ENCODE measurements at regions not wholly inside any gene's neighbourhood (a gene's known extent, or its start where the extent isn't known, plus 50 kb on each side); places are given as distances from the start of the nearest gene placed in this dataset.
"Not testable (repeated sequence)": the region's sequence is repeated elsewhere in the genome, so short reads cannot be mapped to it uniquely, and the experiment has no call there.

GRCh38 chr7:114082642-114083165 is 163.9 kb upstream of the PPP1R3A start:
- peaks cover 81% of the 10 kb centered on the region for H3K27me3 Mint-ChIP-seq (ENCODE audit: low read depth)
- DNase-seq (ENCODE audit: low read depth, low spot score) = no peak
- no peak for TF ChIP-seq CTCF (conservative IDR thresholded peaks at IDR 0.05)
- no peaks in the 10 kb centered on the region for H3K36me3 Mint-ChIP-seq (ENCODE audit: low read depth)
- peaks cover 41% of the 10 kb centered on the region for H3K4me1 Mint-ChIP-seq
- peak overlapping the region; percentile 84 for H3K4me3 Mint-ChIP-seq
- H3K9me3 Mint-ChIP-seq = no peaks in the 10 kb centered on the region
- H3K27ac Mint-ChIP-seq (ENCODE audit: unreplicated experiment) = no peak overlapping the region

- H3K4me3 Mint-ChIP-seq = peak overlapping the region; percentile 80
- peak; percentile 18 for DNase-seq (ENCODE audit: low read depth, low spot score)
- H3K27me3 Mint-ChIP-seq (ENCODE audit: low read depth) = peaks cover 73% of the 10 kb centered on the region
Observed at GRCh38 chr7:114081606-114082425, 163.0 kb upstream of the PPP1R3A start.

GRCh38 chr7:114077158-114077524 is 158.3 kb upstream of the PPP1R3A start:
- not testable (repeated sequence) for H3K4me3 Mint-ChIP-seq; DNase-seq (ENCODE audit: low read depth, low spot score); H3K9me3 Mint-ChIP-seq; H3K27ac Mint-ChIP-seq (ENCODE audit: unreplicated experiment); H3K36me3 Mint-ChIP-seq (ENCODE audit: low read depth); H3K4me1 Mint-ChIP-seq
- peaks cover 42% of the 10 kb centered on the region for H3K27me3 Mint-ChIP-seq (ENCODE audit: low read depth)

More at GRCh38 chr7:114081606-114082425, 163.0 kb upstream of the PPP1R3A start:
- TF ChIP-seq CTCF (conservative IDR thresholded peaks at IDR 0.05) = peak; percentile 89
- H3K9me3 Mint-ChIP-seq = no peaks in the 10 kb centered on the region
- peaks cover 34% of the 10 kb centered on the region for H3K4me1 Mint-ChIP-seq
- no peak overlapping the region for H3K27ac Mint-ChIP-seq (ENCODE audit: unreplicated experiment)
- H3K36me3 Mint-ChIP-seq (ENCODE audit: low read depth) = no peaks in the 10 kb centered on the region

GRCh38 chr7:114076392-114077157 is 157.8 kb upstream of the PPP1R3A start:
- not testable (repeated sequence) for H3K27ac Mint-ChIP-seq (ENCODE audit: unreplicated experiment); DNase-seq (ENCODE audit: low read depth, low spot score); H3K4me1 Mint-ChIP-seq; H3K4me3 Mint-ChIP-seq; H3K9me3 Mint-ChIP-seq; H3K36me3 Mint-ChIP-seq (ENCODE audit: low read depth)
- peaks cover 38% of the 10 kb centered on the region for H3K27me3 Mint-ChIP-seq (ENCODE audit: low read depth)

GRCh38 chr7:114073701-114074100 is 154.9 kb upstream of the PPP1R3A start:
- TF ChIP-seq CTCF (conservative IDR thresholded peaks at IDR 0.05) = no peak
- no peaks in the 10 kb centered on the region for H3K4me1 Mint-ChIP-seq
- H3K27me3 Mint-ChIP-seq (ENCODE audit: low read depth) = peaks cover 18% of the 10 kb centered on the region
- H3K4me3 Mint-ChIP-seq = no peak overlapping the region
- H3K36me3 Mint-ChIP-seq (ENCODE audit: low read depth) = no peaks in the 10 kb centered on the region
- H3K27ac Mint-ChIP-seq (ENCODE audit: unreplicated experiment) = no peak overlapping the region
- DNase-seq (ENCODE audit: low read depth, low spot score) = no peak
- H3K9me3 Mint-ChIP-seq = peaks cover 6% of the 10 kb centered on the region

GRCh38 chr7:114070246-114070645 is 151.4 kb upstream of the PPP1R3A start:
- no peaks in the 10 kb centered on the region for H3K4me1 Mint-ChIP-seq
- peaks cover 3% of the 10 kb centered on the region for H3K9me3 Mint-ChIP-seq
- no peak overlapping the region for H3K4me3 Mint-ChIP-seq
- H3K27me3 Mint-ChIP-seq (ENCODE audit: low read depth) = peaks cover 18% of the 10 kb centered on the region
- no peak for TF ChIP-seq CTCF (conservative IDR thresholded peaks at IDR 0.05)
- no peak for DNase-seq (ENCODE audit: low read depth, low spot score)
- H3K27ac Mint-ChIP-seq (ENCODE audit: unreplicated experiment) = no peak overlapping the region
- no peaks in the 10 kb centered on the region for H3K36me3 Mint-ChIP-seq (ENCODE audit: low read depth)
